ENCODE measurements at regions not wholly inside any gene's neighbourhood (a gene's known extent, or its start where the extent isn't known, plus 50 kb on each side); places are given as distances from the start of the nearest gene placed in this dataset.

DNA sequence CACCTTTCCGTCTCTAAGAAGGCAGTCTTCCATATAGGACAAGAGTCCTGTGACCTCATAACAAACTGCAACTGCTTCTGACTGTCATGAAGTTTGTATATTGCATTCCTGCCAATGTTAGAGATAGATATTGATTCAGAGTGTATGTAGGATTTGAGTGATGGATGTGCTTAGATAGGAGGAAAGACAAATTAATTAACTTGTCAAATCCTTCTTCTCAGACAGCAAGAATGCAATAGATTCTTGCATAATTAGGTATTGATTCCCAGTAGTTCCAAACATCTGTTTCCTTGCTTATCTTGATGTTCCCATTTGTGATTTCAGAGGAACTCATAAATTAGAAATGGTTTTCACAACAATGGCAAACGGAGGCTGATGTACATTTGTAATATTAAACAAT, 555.3 kb downstream of the TRAM1L1 start:
- Mint-ChIP-seq H3K4me1 (ENCODE audit: low read depth, unreplicated experiment) (no peaks in the 10 kb centered on the region), H3K36me3 (ENCODE audit: insufficient read depth, unreplicated experiment) (no peaks in the 10 kb centered on the region), H3K27me3 (ENCODE audit: insufficient read depth, unreplicated experiment) (no peaks in the 10 kb centered on the region), H3K27ac (ENCODE audit: unreplicated experiment) (no peak overlapping the region), H3K4me3 (ENCODE audit: unreplicated experiment) (no peak overlapping the region), H3K9me3 (ENCODE audit: unreplicated experiment) (no peaks in the 10 kb centered on the region)
- BruUV-seq (replicated peaks): no TSS peak
- DNase-seq: no peak
- H3K4me3 ChIP-seq (ENCODE audit: low read depth, low read length): no peak overlapping the region
- ChIA-PET CTCF (no interaction called here), POLR2A (no interaction called here)
- TF ChIP-seq, protein P1, sequence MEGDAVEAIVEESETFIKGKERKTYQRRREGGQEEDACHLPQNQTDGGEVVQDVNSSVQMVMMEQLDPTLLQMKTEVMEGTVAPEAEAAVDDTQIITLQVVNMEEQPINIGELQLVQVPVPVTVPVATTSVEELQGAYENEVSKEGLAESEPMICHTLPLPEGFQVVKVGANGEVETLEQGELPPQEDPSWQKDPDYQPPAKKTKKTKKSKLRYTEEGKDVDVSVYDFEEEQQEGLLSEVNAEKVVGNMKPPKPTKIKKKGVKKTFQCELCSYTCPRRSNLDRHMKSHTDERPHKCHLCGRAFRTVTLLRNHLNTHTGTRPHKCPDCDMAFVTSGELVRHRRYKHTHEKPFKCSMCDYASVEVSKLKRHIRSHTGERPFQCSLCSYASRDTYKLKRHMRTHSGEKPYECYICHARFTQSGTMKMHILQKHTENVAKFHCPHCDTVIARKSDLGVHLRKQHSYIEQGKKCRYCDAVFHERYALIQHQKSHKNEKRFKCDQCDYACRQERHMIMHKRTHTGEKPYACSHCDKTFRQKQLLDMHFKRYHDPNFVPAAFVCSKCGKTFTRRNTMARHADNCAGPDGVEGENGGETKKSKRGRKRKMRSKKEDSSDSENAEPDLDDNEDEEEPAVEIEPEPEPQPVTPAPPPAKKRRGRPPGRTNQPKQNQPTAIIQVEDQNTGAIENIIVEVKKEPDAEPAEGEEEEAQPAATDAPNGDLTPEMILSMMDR (IDR thresholded peaks at IDR 0.05; ENCODE audit: insufficient read depth in 1 of 2, low read depth in 1 of 2, low read length in 1 of 2, severe bottlenecking in 1 of 2, unreplicated experiment in 1 of 2): no peak
- no peaks in the 10 kb centered on the region for H3K36me3 ChIP-seq (ENCODE audit: control insufficient read depth, insufficient read depth, low read length)
- 0 out of 2 replicates have a peak, but pooled peaks cover 6% of the 10 kb centered on the region for H3K4me1 ChIP-seq
- no peaks in the 10 kb centered on the region for H3K9me3 ChIP-seq
- no peaks in the 10 kb centered on the region for H3K27me3 ChIP-seq (replicated peaks; ENCODE audit: control insufficient read depth, insufficient read depth, low read length)
- intact Hi-C loops (cut with micrococcal nuclease; ENCODE audit: unreplicated experiment): no loop called here

DNA sequence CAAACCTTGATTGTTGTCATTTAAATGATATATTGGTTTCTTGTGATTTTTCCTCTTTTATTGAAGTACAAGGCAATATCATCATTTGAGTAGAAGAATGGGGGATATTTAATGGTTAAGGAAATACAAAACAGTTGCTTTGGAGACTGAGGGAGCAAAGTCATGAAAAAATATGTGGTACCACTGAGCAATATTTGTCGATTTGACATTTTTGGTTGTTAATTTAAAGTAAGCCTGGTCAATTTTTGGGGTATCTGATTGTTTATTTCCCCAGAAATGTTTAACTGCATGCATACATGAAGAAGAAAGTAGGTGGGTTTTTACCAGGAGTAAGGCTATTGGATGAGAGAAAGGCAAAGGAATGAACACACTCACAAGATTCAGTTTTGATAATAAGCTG, 556.2 kb downstream of the TRAM1L1 start:
- Mint-ChIP-seq H3K9me3 (ENCODE audit: unreplicated experiment) (no peaks in the 10 kb centered on the region), H3K27ac (ENCODE audit: unreplicated experiment) (no peak overlapping the region), H3K27me3 (ENCODE audit: insufficient read depth, unreplicated experiment) (no peaks in the 10 kb centered on the region), H3K36me3 (ENCODE audit: insufficient read depth, unreplicated experiment) (no peaks in the 10 kb centered on the region), H3K4me3 (ENCODE audit: unreplicated experiment) (no peak overlapping the region), H3K4me1 (ENCODE audit: low read depth, unreplicated experiment) (no peaks in the 10 kb centered on the region)
- TF ChIP-seq, protein P1 (IDR thresholded peaks at IDR 0.05; ENCODE audit: insufficient read depth in 1 of 2, low read depth in 1 of 2, low read length in 1 of 2, severe bottlenecking in 1 of 2, unreplicated experiment in 1 of 2): no peak
- Histone ChIP-seq H3K4me3 (ENCODE audit: low read depth, low read length) (no peak overlapping the region), H3K4me1 (0 out of 2 replicates have a peak, but pooled peaks cover 6% of the 10 kb centered on the region), H3K27me3 (replicated peaks; ENCODE audit: control insufficient read depth, insufficient read depth, low read length) (no peaks in the 10 kb centered on the region), H3K9me3 (no peaks in the 10 kb centered on the region), H3K36me3 (ENCODE audit: control insufficient read depth, insufficient read depth, low read length) (no peaks in the 10 kb centered on the region)
- DNase-seq: no peak
- intact Hi-C loops (cut with micrococcal nuclease; ENCODE audit: unreplicated experiment): no loop called here
- POLR2A ChIA-PET: no interaction called here
- CTCF ChIA-PET: no interaction called here
- no TSS peak for BruUV-seq (replicated peaks)

DNA sequence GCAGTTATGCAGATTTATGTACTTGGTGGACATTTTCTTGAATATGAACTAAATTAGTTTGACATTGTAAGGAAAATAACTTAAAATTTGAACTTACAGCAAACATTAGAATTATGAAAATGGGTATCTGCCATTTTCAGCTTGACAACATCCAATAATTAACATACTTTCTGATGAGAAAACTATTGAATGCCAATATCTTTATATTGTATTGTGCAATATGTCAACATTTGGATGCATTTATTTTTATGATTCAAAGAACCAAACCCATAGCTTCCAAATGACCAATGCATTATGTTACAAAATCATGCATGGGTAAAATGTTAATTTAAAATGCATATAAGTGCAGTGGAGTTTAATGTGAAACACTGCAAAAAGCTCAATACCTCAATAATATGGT, 562.5 kb downstream of the TRAM1L1 start:
- TF ChIP-seq, protein P1 (IDR thresholded peaks at IDR 0.05; ENCODE audit: insufficient read depth in 1 of 2, low read depth in 1 of 2, low read length in 1 of 2, severe bottlenecking in 1 of 2, unreplicated experiment in 1 of 2): no peak
- H3K9me3 Mint-ChIP-seq (ENCODE audit: unreplicated experiment): no peaks in the 10 kb centered on the region
- H3K27me3 ChIP-seq (replicated peaks; ENCODE audit: control insufficient read depth, insufficient read depth, low read length): no peaks in the 10 kb centered on the region
- no peaks in the 10 kb centered on the region for H3K27me3 Mint-ChIP-seq (ENCODE audit: insufficient read depth, unreplicated experiment)
- ChIA-PET CTCF (no interaction called here), POLR2A (no interaction called here)
- H3K4me1 Mint-ChIP-seq (ENCODE audit: low read depth, unreplicated experiment): no peaks in the 10 kb centered on the region
- H3K36me3 ChIP-seq (ENCODE audit: control insufficient read depth, insufficient read depth, low read length): no peaks in the 10 kb centered on the region
- no peaks in the 10 kb centered on the region for H3K4me1 ChIP-seq
- no TSS peak for BruUV-seq (replicated peaks)
- H3K4me3 Mint-ChIP-seq (ENCODE audit: unreplicated experiment): no peak overlapping the region
- H3K4me3 ChIP-seq (ENCODE audit: low read depth, low read length): no peak overlapping the region
- no peak for DNase-seq
- no peaks in the 10 kb centered on the region for H3K9me3 ChIP-seq
- no peak overlapping the region for H3K27ac Mint-ChIP-seq (ENCODE audit: unreplicated experiment)
- no peaks in the 10 kb centered on the region for H3K36me3 Mint-ChIP-seq (ENCODE audit: insufficient read depth, unreplicated experiment)
- intact Hi-C loops (cut with micrococcal nuclease; ENCODE audit: unreplicated experiment): no loop called here
